ENCODE measurements at regions not wholly inside any gene's neighbourhood (a gene's known extent, or its start where the extent isn't known, plus 50 kb on each side); places are given as distances from the start of the nearest gene placed in this dataset.

GRCh38 chr2:129927696-129928095 lies 51.8 kb upstream of the RAB6C start:
- POLR2A ChIA-PET: no interaction called here
- TF ChIP-seq CTCF (IDR thresholded peaks at IDR 0.05; ENCODE audit: insufficient read depth, low read length, missing control alignments): no peak
- CTCF ChIA-PET: no interaction called here
- no peak for DNase-seq (ENCODE audit: low read depth, low spot score)
- no peak overlapping the region for H3K4me3 ChIP-seq (ENCODE audit: low read depth, low read length)

- H3K4me3 ChIP-seq (ENCODE audit: low read depth, low read length): no peak overlapping the region
- DNase-seq (ENCODE audit: low read depth, low spot score): no peak
- ChIA-PET CTCF (no interaction called here), POLR2A (no interaction called here)
- no peak for TF ChIP-seq CTCF (IDR thresholded peaks at IDR 0.05; ENCODE audit: insufficient read depth, low read length, missing control alignments)
Observed at GRCh38 chr2:129929321-129930290, 49.9 kb upstream of the RAB6C start.

Data from AG04449 (cell line).